GM21737 (cell line): ENCODE measurements at regions not wholly inside any gene's neighbourhood (a gene's known extent, or its start where the extent isn't known, plus 50 kb on each side); places are given as distances from the start of the nearest gene placed in this dataset.

Source experiments
- ATAC-seq: cut with Tn5 transposase; IDR thresholded peaks from one replicate; pipeline ENCODE4 v1.9.1; 2021; ENCODE audit warnings: mild to moderate bottlenecking, moderate library complexity; ENCODE audit not compliant: unreplicated experiment

- no peak for ATAC-seq
Measured at GRCh38 chr5:68647743-68648142, 432.2 kb downstream of the PIK3R1 start.

GRCh38 chr5:68648944-68649857 lies 433.6 kb downstream of the PIK3R1 start:
- no peak for ATAC-seq

GRCh38 chr5:68652534-68652965 lies 437.0 kb downstream of the PIK3R1 start:
- ATAC-seq = no peak

- ATAC-seq = no peak
Measured at GRCh38 chr5:68653471-68653870, 437.9 kb downstream of the PIK3R1 start.

- no peak for ATAC-seq
Measured at GRCh38 chr5:68657055-68657961, 436.5 kb upstream of the SLC30A5 start.

GRCh38 chr5:68658810-68659372 lies 434.9 kb upstream of the SLC30A5 start:
- no peak for ATAC-seq

GRCh38 chr5:68659881-68660280 lies 433.9 kb upstream of the SLC30A5 start:
- no peak for ATAC-seq

GRCh38 chr5:68661237-68661636 lies 432.6 kb upstream of the SLC30A5 start:
- ATAC-seq = no peak

GRCh38 chr5:68662804-68663307 lies 431.0 kb upstream of the SLC30A5 start:
- no peak for ATAC-seq

- no peak for ATAC-seq
Measured at GRCh38 chr5:68669864-68670575, 423.8 kb upstream of the SLC30A5 start.

GRCh38 chr5:68673106-68673822 lies 420.6 kb upstream of the SLC30A5 start:
- no peak for ATAC-seq

GRCh38 chr5:68673823-68674180 lies 420.0 kb upstream of the SLC30A5 start:
- no peak for ATAC-seq

GRCh38 chr5:68679041-68679440 lies 414.8 kb upstream of the SLC30A5 start:
- no peak for ATAC-seq

- no peak for ATAC-seq
Measured at GRCh38 chr5:68680366-68680765, 413.4 kb upstream of the SLC30A5 start.

GRCh38 chr5:68681929-68682328 lies 411.9 kb upstream of the SLC30A5 start:
- ATAC-seq = no peak

- no peak for ATAC-seq
Measured at GRCh38 chr5:68682400-68683160, 411.2 kb upstream of the SLC30A5 start.

- ATAC-seq = no peak
Measured at GRCh38 chr5:68683632-68684036, 410.2 kb upstream of the SLC30A5 start.

- no peak for ATAC-seq
Measured at GRCh38 chr5:68685863-68686262, 408.0 kb upstream of the SLC30A5 start.

GRCh38 chr5:68688547-68688946 lies 405.3 kb upstream of the SLC30A5 start:
- no peak for ATAC-seq
